DOHH2 (cell line): ENCODE measurements at regions not wholly inside any gene's neighbourhood (a gene's known extent, or its start where the extent isn't known, plus 50 kb on each side); places are given as distances from the start of the nearest gene placed in this dataset.

Experiments used
- H3F3A ChIP-seq: fragments of 200-600 bp; sonication (generic), shearing (Covaris generic); 2 replicates; pipeline ENCODE4 v1.6.0; 2016; ENCODE audit warnings: antibody characterized with exemption, mild to moderate bottlenecking; ENCODE audit not compliant: control insufficient read depth, insufficient read depth
- H3K27ac ChIP-seq: fragments of 200-600 bp; sonication (generic); 2 replicates; pipeline ENCODE4 v1.5.1; 2014; ENCODE audit warnings: low read depth, mild to moderate bottlenecking, low read length, moderate library complexity
- H3K27me3 ChIP-seq: fragments of 200-600 bp; sonication (generic); 2 replicates; pipeline ENCODE4 v1.6.1; 2014; ENCODE audit warnings: mild to moderate bottlenecking, low read length, mixed read lengths; ENCODE audit not compliant: control insufficient read depth
- H3K36me3 ChIP-seq: fragments of 200-600 bp; sonication (generic); 2 replicates; pipeline ENCODE4 v1.6.1; 2014; ENCODE audit warnings: mild to moderate bottlenecking, low read length, moderate library complexity, mixed read lengths; ENCODE audit not compliant: control insufficient read depth
- H3K4me1 ChIP-seq: fragments of 200-600 bp; sonication (generic); 2 replicates; pipeline ENCODE4 v1.6.1; 2014; ENCODE audit warnings: mild to moderate bottlenecking, low read length, mixed read lengths; ENCODE audit not compliant: control insufficient read depth
- H3K4me2 ChIP-seq: fragments of 200-600 bp; sonication (generic); 2 replicates; pipeline ENCODE4 v1.6.0; 2014; ENCODE audit warnings: mild to moderate bottlenecking, low read length, moderate library complexity
- H3K4me3 ChIP-seq: fragments of 200-600 bp; sonication (generic); 2 replicates; pipeline ENCODE4 v1.5.1; 2014; ENCODE audit warnings: mild to moderate bottlenecking, low read length, mixed read lengths
- H3K79me2 ChIP-seq: fragments of 200-600 bp; sonication (generic); 2 replicates; pipeline ENCODE4 v1.6.1; 2014; ENCODE audit warnings: mild to moderate bottlenecking, low read length, mixed read lengths; ENCODE audit not compliant: control insufficient read depth
- H3K9me2 ChIP-seq: fragments of 200-600 bp; sonication (generic); replicated peaks from 2 replicates; pipeline ENCODE4 v1.6.1; 2014; ENCODE audit warnings: mild to moderate bottlenecking, low read length, mixed read lengths; ENCODE audit not compliant: control insufficient read depth
- H3K9me3 ChIP-seq: fragments of 200-600 bp; sonication (generic); 2 replicates; pipeline ENCODE4 v1.6.1; 2014; ENCODE audit warnings: antibody characterized with exemption, low read length, mixed read lengths; ENCODE audit not compliant: control insufficient read depth, insufficient read depth
- H4K20me1 ChIP-seq: fragments of 200-600 bp; sonication (generic); 2 replicates; pipeline ENCODE4 v1.6.0; 2014; ENCODE audit warnings: low read depth, mild to moderate bottlenecking, antibody characterized with exemption, low read length, moderate library complexity; ENCODE audit not compliant: control insufficient read depth, insufficient read depth
- CTCF ChIP-seq: fragments of 200-600 bp; sonication (generic); IDR thresholded peaks from one replicate; pipeline ENCODE4 v1.5.1; 2014; ENCODE audit warnings: antibody characterized with exemption, mild to moderate bottlenecking, low read depth, low read length; ENCODE audit not compliant: poor library complexity, severe bottlenecking
- EZH2phosphoT487 ChIP-seq: fragments of 200-600 bp; sonication (generic); IDR thresholded peaks from 2 replicates; pipeline ENCODE4 v1.6.1; 2017; ENCODE audit warnings: borderline replicate concordance, mild to moderate bottlenecking, antibody characterized with exemption, low read length, moderate library complexity, mixed read lengths

GRCh38 chr2:198382811-198383210, 578.4 kb downstream of the PLCL1 start:
- Histone ChIP-seq H3K4me1 (no peaks in the 10 kb centered on the region), H3K4me3 (no peak overlapping the region), H3K27me3 (no peaks in the 10 kb centered on the region), H3K4me2 (no peak overlapping the region), H3K79me2 (no peaks in the 10 kb centered on the region), H3K9me3 (no peaks in the 10 kb centered on the region), H3F3A (no peaks in the 10 kb centered on the region), H3K9me2 (no peaks in the 10 kb centered on the region), H4K20me1 (no peaks in the 10 kb centered on the region), H3K36me3 (no peaks in the 10 kb centered on the region), H3K27ac (no peak overlapping the region)
- TF ChIP-seq EZH2phosphoT487: no peak
- TF ChIP-seq CTCF: no peak

GRCh38 chr2:198376677-198377076, 572.3 kb downstream of the PLCL1 start:
- H3K4me1 ChIP-seq: peaks cover 13% of the 10 kb centered on the region
- H3K4me2 ChIP-seq: no peak overlapping the region
- no peak for TF ChIP-seq CTCF
- TF ChIP-seq EZH2phosphoT487: no peak
- no peaks in the 10 kb centered on the region for H3K79me2 ChIP-seq
- no peaks in the 10 kb centered on the region for H3K27me3 ChIP-seq
- H4K20me1 ChIP-seq: no peaks in the 10 kb centered on the region
- no peaks in the 10 kb centered on the region for H3K36me3 ChIP-seq
- no peaks in the 10 kb centered on the region for H3F3A ChIP-seq
- no peaks in the 10 kb centered on the region for H3K9me3 ChIP-seq
- H3K4me3 ChIP-seq: no peak overlapping the region
- no peak overlapping the region for H3K27ac ChIP-seq
- no peaks in the 10 kb centered on the region for H3K9me2 ChIP-seq

DNA sequence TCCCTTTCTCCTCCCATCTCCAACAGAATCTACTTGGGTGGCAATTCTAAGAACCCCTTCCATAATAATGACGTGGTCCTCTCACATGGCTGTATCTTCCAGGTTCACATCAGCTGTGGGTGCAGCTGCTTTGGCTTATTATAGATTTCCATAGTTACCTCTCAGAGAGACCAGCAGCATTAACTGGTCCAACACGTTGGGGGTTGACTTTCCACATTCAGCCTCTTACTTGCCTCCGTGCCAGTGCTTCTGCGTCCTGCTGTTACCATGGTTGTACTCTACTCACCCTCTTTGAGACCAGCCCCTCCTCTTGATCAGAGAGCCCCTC, 570.7 kb downstream of the PLCL1 start:
- Histone ChIP-seq H3K9me2 (no peaks in the 10 kb centered on the region), H3K79me2 (no peaks in the 10 kb centered on the region), H3K4me3 (no peak overlapping the region), H3K36me3 (no peaks in the 10 kb centered on the region), H3F3A (no peaks in the 10 kb centered on the region), H3K27me3 (no peaks in the 10 kb centered on the region), H3K27ac (no peak overlapping the region), H3K4me2 (no peak overlapping the region), H3K9me3 (no peaks in the 10 kb centered on the region), H3K4me1 (peaks cover 14% of the 10 kb centered on the region), H4K20me1 (no peaks in the 10 kb centered on the region)
- TF ChIP-seq EZH2phosphoT487 (no peak), CTCF (no peak)
